Ascending aorta (tissue), 2 donors: ENCODE measurements at regions not wholly inside any gene's neighbourhood (a gene's known extent, or its start where the extent isn't known, plus 50 kb on each side); places are given as distances from the start of the nearest gene placed in this dataset.

Experiments
- DNase-seq, 2 donors: peaks; one replicate each; pipeline ENCODE4 v3.0.0-alpha.2; 2019; ENCODE audit warnings: low spot score in 2 of 2
- H3K27ac ChIP-seq, 2 donors: fragments of 200-600 bp; sonication (generic); one replicate each; pipeline ENCODE4 v1.5.1; 2016 to 2017; ENCODE audit warnings: mild to moderate bottlenecking in 1 of 2
- H3K27me3 ChIP-seq: fragments of 200-600 bp; sonication (generic); one replicate; pipeline ENCODE4 v1.5.1; 2017
- H3K36me3 ChIP-seq, 2 donors: fragments of 200-600 bp; sonication (generic); one replicate each; pipeline ENCODE4 v1.5.1; 2016
- H3K4me1 ChIP-seq, 2 donors: fragments of 200-600 bp; sonication (generic); one replicate each; pipeline ENCODE4 v1.5.1; 2016 to 2017; ENCODE audit warnings: mild to moderate bottlenecking in 1 of 2
- H3K4me3 ChIP-seq, 2 donors: fragments of 200-600 bp; sonication (generic); one replicate each; pipeline ENCODE4 v1.5.1; 2016 to 2017; ENCODE audit warnings: mild to moderate bottlenecking in 1 of 2
- H3K9me3 ChIP-seq, 2 donors: fragments of 200-600 bp; sonication (generic); one replicate each; pipeline ENCODE4 v1.5.1; 2016
- intact Hi-C: fragments of 100-400 bp; cut with DNase I; formaldehyde crosslinking; loops from one replicate; pipeline ENCODE4 v1.15.1; 2023
- TF ChIP-seq, protein P1 (sequence below), 3 experiments: fragments of 200-600 bp in 2 of 3; fragments of 450-650 bp in 1 of 3; sonication (generic) in 2 of 3; IDR thresholded peaks; one replicate each; pipeline ENCODE4 v1.5.1; 2016 to 2019; ENCODE audit warnings: antibody characterized with exemption in 3 of 3, mild to moderate bottlenecking in 1 of 3, moderate library complexity in 1 of 3

DNA sequence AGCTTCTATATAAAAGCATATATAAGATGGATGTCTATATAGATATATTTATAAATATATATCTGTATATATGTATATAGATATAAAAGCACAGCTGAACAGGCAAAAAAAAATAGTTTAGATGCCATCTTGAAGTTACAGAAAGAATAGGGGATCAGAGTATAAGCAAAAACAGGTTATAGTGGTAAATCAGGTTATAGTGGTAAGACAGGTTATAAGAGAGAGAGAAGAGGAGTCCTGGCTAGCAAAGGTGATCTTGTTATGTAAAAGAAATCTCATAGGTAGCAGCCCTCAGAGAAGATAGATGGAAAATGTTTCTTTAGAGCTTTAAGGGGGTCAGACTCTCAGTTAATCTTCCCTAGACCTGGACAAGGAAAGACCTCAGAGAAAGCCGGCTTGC lies 1263.1 kb downstream of the PCDH7 start:
- H3K36me3 ChIP-seq, result no peaks in the 10 kb centered on the region
- H3K9me3 ChIP-seq, result no peaks in the 10 kb centered on the region
- H3K27me3 ChIP-seq, result no peaks in the 10 kb centered on the region
- intact Hi-C loops, result no loop called here
- no peak overlapping the region for H3K4me3 ChIP-seq
- no peaks in the 10 kb centered on the region for H3K4me1 ChIP-seq
- H3K27ac ChIP-seq, result no peak overlapping the region
- TF ChIP-seq, protein P1, sequence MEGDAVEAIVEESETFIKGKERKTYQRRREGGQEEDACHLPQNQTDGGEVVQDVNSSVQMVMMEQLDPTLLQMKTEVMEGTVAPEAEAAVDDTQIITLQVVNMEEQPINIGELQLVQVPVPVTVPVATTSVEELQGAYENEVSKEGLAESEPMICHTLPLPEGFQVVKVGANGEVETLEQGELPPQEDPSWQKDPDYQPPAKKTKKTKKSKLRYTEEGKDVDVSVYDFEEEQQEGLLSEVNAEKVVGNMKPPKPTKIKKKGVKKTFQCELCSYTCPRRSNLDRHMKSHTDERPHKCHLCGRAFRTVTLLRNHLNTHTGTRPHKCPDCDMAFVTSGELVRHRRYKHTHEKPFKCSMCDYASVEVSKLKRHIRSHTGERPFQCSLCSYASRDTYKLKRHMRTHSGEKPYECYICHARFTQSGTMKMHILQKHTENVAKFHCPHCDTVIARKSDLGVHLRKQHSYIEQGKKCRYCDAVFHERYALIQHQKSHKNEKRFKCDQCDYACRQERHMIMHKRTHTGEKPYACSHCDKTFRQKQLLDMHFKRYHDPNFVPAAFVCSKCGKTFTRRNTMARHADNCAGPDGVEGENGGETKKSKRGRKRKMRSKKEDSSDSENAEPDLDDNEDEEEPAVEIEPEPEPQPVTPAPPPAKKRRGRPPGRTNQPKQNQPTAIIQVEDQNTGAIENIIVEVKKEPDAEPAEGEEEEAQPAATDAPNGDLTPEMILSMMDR (IDR thresholded peaks at IDR 0.05), result no peak
- DNase-seq, result no peak

DNA sequence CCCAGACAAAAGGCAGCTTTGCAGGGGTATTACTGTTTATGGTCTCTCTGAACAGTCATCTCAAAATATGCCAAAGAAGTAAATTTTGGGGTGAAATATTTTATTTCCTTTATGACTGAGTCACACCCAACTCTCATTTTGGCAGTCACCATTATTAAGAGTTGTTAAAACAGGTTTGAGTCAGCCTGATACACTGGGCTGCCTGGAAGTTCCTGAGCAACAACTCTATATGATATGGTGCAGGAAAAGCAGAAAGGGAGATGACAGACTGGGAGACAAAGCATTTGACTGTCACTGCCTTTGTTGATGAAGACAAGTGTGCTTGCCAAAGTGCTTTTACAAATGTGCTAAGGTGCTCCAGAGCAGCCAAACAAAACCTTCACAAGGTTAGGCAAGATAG lies 1263.5 kb downstream of the PCDH7 start:
- H3K27me3 ChIP-seq, result no peaks in the 10 kb centered on the region
- no peak for DNase-seq
- H3K4me1 ChIP-seq, result no peaks in the 10 kb centered on the region
- H3K27ac ChIP-seq, result no peak overlapping the region
- H3K4me3 ChIP-seq, result no peak overlapping the region
- intact Hi-C loops, result no loop called here
- TF ChIP-seq, protein P1 (IDR thresholded peaks at IDR 0.05), result no peak
- no peaks in the 10 kb centered on the region for H3K36me3 ChIP-seq
- H3K9me3 ChIP-seq, result no peaks in the 10 kb centered on the region

DNA sequence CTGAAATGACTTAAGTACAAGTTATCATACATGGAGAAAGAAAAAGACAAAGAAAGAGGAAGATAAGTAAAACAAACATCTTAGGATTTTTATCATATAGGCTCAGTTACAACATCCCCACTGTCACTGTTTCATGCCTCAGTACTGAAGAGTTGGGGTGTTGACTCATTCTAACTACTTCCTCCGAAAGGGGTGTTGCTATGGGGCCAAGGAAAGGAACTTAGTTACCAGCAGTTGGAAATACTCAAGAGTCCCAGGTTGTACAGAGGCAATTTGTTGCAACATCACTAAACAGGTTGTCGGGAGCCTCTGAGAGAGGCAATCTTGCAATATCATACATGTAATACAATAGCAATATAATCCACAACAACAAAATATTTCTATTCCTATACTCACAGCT lies 1264.7 kb downstream of the PCDH7 start:
- Histone ChIP-seq H3K4me3 (no peak overlapping the region), H3K27me3 (no peaks in the 10 kb centered on the region), H3K27ac (no peak overlapping the region), H3K4me1 (no peaks in the 10 kb centered on the region), H3K36me3 (no peaks in the 10 kb centered on the region), H3K9me3 (no peaks in the 10 kb centered on the region)
- intact Hi-C loops, result no loop called here
- TF ChIP-seq, protein P1 (IDR thresholded peaks at IDR 0.05), result no peak
- DNase-seq, result no peak

DNA sequence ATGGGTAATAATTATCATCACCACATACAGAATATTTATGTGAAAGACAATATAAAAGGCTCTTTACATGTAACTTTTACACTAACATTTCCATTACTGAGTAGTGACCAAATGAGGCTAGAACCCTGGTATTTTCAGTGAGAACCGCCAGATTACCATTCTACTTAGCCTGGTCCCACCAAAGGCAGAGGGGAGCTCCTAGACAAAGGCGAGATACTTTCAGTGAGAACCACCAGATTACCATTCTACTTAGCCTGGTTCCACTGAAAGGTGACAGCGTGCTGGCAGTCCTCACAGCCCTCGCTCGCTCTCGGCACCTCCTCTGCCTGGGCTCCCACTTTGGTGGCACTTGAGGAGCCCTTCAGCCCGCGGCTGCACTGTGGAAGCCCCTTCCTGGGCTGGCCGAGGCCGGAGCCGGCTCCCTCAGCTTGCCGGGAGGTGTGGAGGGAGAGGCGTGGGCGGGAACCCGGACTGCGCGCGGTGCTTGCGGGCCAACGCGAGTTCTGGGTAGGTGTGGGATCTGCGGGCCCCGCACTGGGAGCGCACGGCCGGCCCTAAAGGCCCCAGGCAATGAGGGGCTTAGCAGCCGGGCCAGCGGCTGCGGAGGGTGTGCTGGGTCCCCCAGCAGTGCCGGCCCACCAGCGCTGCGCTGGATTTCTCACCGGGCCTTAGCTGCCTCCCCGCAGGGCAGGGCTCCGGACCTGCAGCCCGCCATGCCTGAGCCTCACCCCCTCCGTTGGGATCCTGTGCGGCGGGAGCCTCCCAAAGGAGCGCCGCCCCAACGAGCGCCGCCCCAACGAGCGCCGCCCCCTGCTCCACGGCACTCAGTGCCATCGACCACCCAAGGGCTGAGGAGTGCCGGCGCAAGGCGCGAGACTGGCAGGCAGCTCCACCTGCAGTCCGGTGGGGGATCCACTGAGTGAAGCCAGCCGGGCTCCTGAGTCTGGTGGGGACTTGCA lies 1276.1 kb downstream of the PCDH7 start:
- Histone ChIP-seq H3K4me1 (no peaks in the 10 kb centered on the region), H3K4me3 (no peak overlapping the region), H3K27me3 (no peaks in the 10 kb centered on the region), H3K36me3 (no peaks in the 10 kb centered on the region), H3K9me3 (no peaks in the 10 kb centered on the region), H3K27ac (no peak overlapping the region)
- TF ChIP-seq, protein P1 (IDR thresholded peaks at IDR 0.05), result no peak
- no peak for DNase-seq
- intact Hi-C loops, result no loop called here

DNA sequence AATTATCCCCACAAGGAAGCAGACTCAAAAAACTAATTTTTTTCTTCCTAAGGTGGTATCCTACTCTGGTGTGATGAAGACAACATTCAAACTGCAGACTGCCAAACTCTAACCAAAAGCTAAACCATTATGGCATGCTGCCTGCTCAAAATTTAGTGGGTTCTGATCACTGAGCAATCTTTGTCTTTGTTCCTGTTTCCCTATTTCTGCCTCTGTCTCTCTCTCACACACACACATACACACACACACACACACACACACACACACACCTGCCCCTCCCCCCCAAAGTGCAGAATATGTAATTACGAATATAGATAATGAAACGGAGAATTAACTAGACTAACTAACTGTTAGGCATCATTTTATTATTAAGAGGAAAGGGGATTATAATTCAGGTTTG lies 1278.6 kb downstream of the PCDH7 start:
- Histone ChIP-seq H3K27ac (no peak overlapping the region), H3K36me3 (no peaks in the 10 kb centered on the region), H3K9me3 (no peaks in the 10 kb centered on the region), H3K27me3 (no peaks in the 10 kb centered on the region), H3K4me1 (no peaks in the 10 kb centered on the region), H3K4me3 (no peak overlapping the region)
- TF ChIP-seq, protein P1 (IDR thresholded peaks at IDR 0.05), result no peak
- intact Hi-C loops, result no loop called here
- DNase-seq, result no peak
